K562 (cell line): ENCODE measurements at regions not wholly inside any gene's neighbourhood (a gene's known extent, or its start where the extent isn't known, plus 50 kb on each side); places are given as distances from the start of the nearest gene placed in this dataset.

Experiments used
- ATAC-seq: fragments of 200-7000 bp; cut with Tn5 transposase; 3 replicates; pipeline ENCODE4 v1.9.1; 2020; ENCODE audit warnings: moderate library complexity
- BruUV-seq: library from RNA; stranded (reverse); fragments of 400-500 nt; replicated peaks from 2 replicates; lab custom pipeline; 2021; lab: Mats Ljungman, UMichigan
- CTCF ChIA-PET: fragments of 300-600 bp; formaldehyde crosslinking; extraction: SDS; loops from one replicate; lab custom pipeline; 2021; ENCODE audit warnings: low intra/inter-chr PET ratio; lab: Yijun Ruan, JAX
- POLR2A ChIA-PET: fragments of 300-600, 350-650 bp; sonication (Branson Sonifier 250); formaldehyde crosslinking; extraction: SDS; loops from one replicate; lab custom pipeline; 2021; ENCODE audit warnings: antibody characterized with exemption, inconsistent platforms; lab: Yijun Ruan, JAX
- DNase-seq, 4 experiments: peaks; one replicate each; pipeline versions ENCODE4 v3.0.0 to v3.0.0-alpha.2; 2011 to 2018; ENCODE audit warnings: low spot score in 3 of 4, mixed read lengths in 3 of 4; ENCODE audit errors: extremely low read depth in 1 of 4
- FAIRE-seq: peaks from 2 replicates; lab custom pipeline; 2011; peaks lifted over from hg19 to GRCh38; lab: Jason Lieb, UNC
- H2AFZ ChIP-seq: 2 replicates; pipeline ENCODE4 v1.6.0; 2011; ENCODE audit warnings: low read depth, low read length, control low read depth, inconsistent platforms
- H3K27ac ChIP-seq: fragments of 200-600 bp; 3 replicates; pipeline ENCODE4 v1.8.0; 2011; ENCODE audit warnings: low read depth, mild to moderate bottlenecking, control low read depth, inconsistent platforms, low read length, moderate library complexity, mixed read lengths; ENCODE audit errors: extremely low read depth
- H3K27me3 ChIP-seq, 2 experiments: fragments of 300-600 bp in 1 of 2; 2 replicates in 1 of 2; 3 replicates in 1 of 2; pipeline versions ENCODE4 v1.6.0 to v1.8.0; 2011; ENCODE audit warnings: inconsistent platforms in 2 of 2, low read length in 2 of 2, mild to moderate bottlenecking in 1 of 2, mixed read lengths in 1 of 2, moderate library complexity in 1 of 2; ENCODE audit not compliant: control insufficient read depth in 2 of 2, insufficient read depth in 2 of 2
- H3K36me3 ChIP-seq: fragments of 300-600 bp; 3 replicates; pipeline ENCODE4 v1.8.0; 2011; ENCODE audit warnings: mild to moderate bottlenecking, low read length, inconsistent platforms; ENCODE audit not compliant: control insufficient read depth, insufficient read depth
- H3K4me1 ChIP-seq, 2 experiments: fragments of 200-600 bp in 1 of 2; replicated peaks in 1 of 2; 2 replicates in 1 of 2; 3 replicates in 1 of 2; pipeline versions ENCODE4 v1.5.1 to v1.8.0; 2011; ENCODE audit warnings: inconsistent platforms in 2 of 2, low read length in 2 of 2, mild to moderate bottlenecking in 1 of 2, mixed read lengths in 1 of 2, moderate library complexity in 1 of 2; ENCODE audit not compliant: control insufficient read depth in 2 of 2, insufficient read depth in 2 of 2
- H3K4me2 ChIP-seq: 2 replicates; pipeline ENCODE4 v1.6.1; 2011; ENCODE audit warnings: low read length, control low read depth, inconsistent platforms, mixed read lengths; ENCODE audit not compliant: insufficient read depth
- H3K4me3 ChIP-seq: fragments of 200-600 bp; sonication (generic), shearing (Covaris generic); 2 replicates; pipeline ENCODE4 v1.5.1; 2016; ENCODE audit warnings: control low read depth, inconsistent platforms
- H3K79me2 ChIP-seq: fragments of 200-600 bp; 3 replicates; pipeline ENCODE4 v1.8.0; 2011; ENCODE audit warnings: low read length, inconsistent platforms; ENCODE audit not compliant: control insufficient read depth, insufficient read depth
- H3K9ac ChIP-seq, 2 experiments: 2 replicates each; pipeline versions ENCODE4 v1.6.0 to v1.6.1; 2011; ENCODE audit warnings: low read depth in 2 of 2, low read length in 2 of 2, control low read depth in 1 of 2, inconsistent platforms in 1 of 2, mild to moderate bottlenecking in 1 of 2, mixed read lengths in 1 of 2; ENCODE audit not compliant: insufficient read depth in 1 of 2
- H3K9me1 ChIP-seq: one replicate; pipeline ENCODE4 v1.6.0; 2011; ENCODE audit warnings: inconsistent platforms, mild to moderate bottlenecking, low read length, moderate library complexity; ENCODE audit not compliant: control insufficient read depth, insufficient read depth
- H3K9me3 ChIP-seq: replicated peaks from 2 replicates; pipeline ENCODE4 v1.5.1; 2011; ENCODE audit warnings: low read depth, low read length, inconsistent platforms; ENCODE audit not compliant: control insufficient read depth, insufficient read depth
- H4K20me1 ChIP-seq: replicated peaks from 2 replicates; pipeline ENCODE4 v1.6.1; 2011; ENCODE audit warnings: low read length, inconsistent platforms, mixed read lengths; ENCODE audit not compliant: control insufficient read depth, insufficient read depth
- E2F8 ChIP-seq: fragments of 450-650 bp; IDR thresholded peaks from 2 replicates; pipeline ENCODE4 v1.7.1; 2018; ENCODE audit warnings: mild to moderate bottlenecking, low read depth; ENCODE audit not compliant: partially characterized antibody
- HNRNPK ChIP-seq: fragments of 200-400 bp; formaldehyde crosslinking; IDR thresholded peaks from one replicate; pipeline ENCODE4 v1.6.1; 2018; ENCODE audit warnings: mild to moderate bottlenecking, low read depth, low read length; ENCODE audit not compliant: poor library complexity, severe bottlenecking
- JUND ChIP-seq, 2 experiments: IDR thresholded peaks; 2 replicates in 1 of 2; 3 replicates in 1 of 2; pipeline ENCODE4 v1.6.1; 2011; ENCODE audit warnings: borderline replicate concordance in 2 of 2, low read depth in 2 of 2, low read length in 2 of 2, improper control_type of control experiment in 1 of 2, missing biosample characterization in 1 of 2, missing genetic modification characterization in 1 of 2, missing genetic modification reagents in 1 of 2
- L3MBTL2 ChIP-seq: fragments of 450-650 bp; IDR thresholded peaks from 2 replicates; pipeline ENCODE4 v1.6.1; 2016; ENCODE audit warnings: mild to moderate bottlenecking, moderate library complexity
- OTX1 ChIP-seq: fragments of 450-650 bp; formaldehyde crosslinking; IDR thresholded peaks from 2 replicates; pipeline ENCODE4 v1.4.0; 2022; ENCODE audit warnings: mild to moderate bottlenecking
- PHF20 ChIP-seq: fragments of 450-650 bp; IDR thresholded peaks from 2 replicates; pipeline ENCODE4 v1.6.1; 2018; ENCODE audit not compliant: partially characterized antibody
- RBBP5 ChIP-seq: fragments of 200-600 bp; sonication (generic); IDR thresholded peaks from 2 replicates; pipeline ENCODE4 v1.6.1; 2012; ENCODE audit warnings: borderline replicate concordance, mild to moderate bottlenecking, low read length, control low read depth, inconsistent platforms; ENCODE audit not compliant: insufficient read depth, poor library complexity, severe bottlenecking
- RBM14 ChIP-seq: fragments of 200-400 bp; formaldehyde crosslinking; IDR thresholded peaks from 2 replicates; pipeline ENCODE4 v1.6.1; 2018; ENCODE audit warnings: low read depth, mild to moderate bottlenecking, low read length, moderate library complexity, borderline replicate concordance; ENCODE audit not compliant: insufficient read depth
- SIX5 ChIP-seq, 2 experiments: IDR thresholded peaks; 2 replicates each; pipeline ENCODE4 v1.6.1; 2011; ENCODE audit warnings: low read length in 2 of 2, borderline replicate concordance in 1 of 2, low read depth in 1 of 2, mild to moderate bottlenecking in 1 of 2, moderate library complexity in 1 of 2; ENCODE audit not compliant: insufficient read depth in 1 of 2
- SRSF1 ChIP-seq: fragments of 200-400 bp; formaldehyde crosslinking; IDR thresholded peaks from 2 replicates; pipeline ENCODE4 v1.6.1; 2017; ENCODE audit warnings: mild to moderate bottlenecking, low read depth, low read length, moderate library complexity
- TEAD1 ChIP-seq, 2 experiments: fragments of 450-650 bp in 1 of 2; sonication (generic) in 1 of 2; formaldehyde crosslinking; IDR thresholded peaks; 2 replicates each; pipeline versions ENCODE4 v1.4.0 to v1.8.0; 2020 to 2022; ENCODE audit warnings: mild to moderate bottlenecking in 2 of 2, missing genetic modification reagents in 1 of 2
- ZNF24 ChIP-seq: fragments of 450-650 bp; IDR thresholded peaks from 2 replicates; pipeline ENCODE4 v1.6.1; 2016
- WGBS: fragments of 100-300 bp; shearing (Covaris generic); methylation state at CpG from one replicate; pipeline ENCODE4 v1.1.6; 2016; ENCODE audit warnings: low coverage, mixed read lengths; ENCODE audit not compliant: insufficient coverage; ENCODE audit errors: missing lambda C conversion rate; 5-methylcytosine and 5-hydroxymethylcytosine counted together
- in situ Hi-C: fragments of 300-500 bp; cut with MboI; formaldehyde crosslinking; loops from 4 replicates; pipeline ENCODE4 v1.15.0; 2018; ENCODE audit warnings: inconsistent platforms, mixed read lengths
- intact Hi-C: fragments of 100-400 bp; cut with micrococcal nuclease; formaldehyde crosslinking; loops from 2 replicates; pipeline ENCODE4 v1.14.2; 2022
- TF ChIP-seq, protein P1 (sequence below): fragments of 450-650 bp; IDR thresholded peaks from 2 replicates; pipeline ENCODE4 v1.6.1; 2018; ENCODE audit warnings: mild to moderate bottlenecking, low read depth; ENCODE audit not compliant: partially characterized antibody

DNA sequence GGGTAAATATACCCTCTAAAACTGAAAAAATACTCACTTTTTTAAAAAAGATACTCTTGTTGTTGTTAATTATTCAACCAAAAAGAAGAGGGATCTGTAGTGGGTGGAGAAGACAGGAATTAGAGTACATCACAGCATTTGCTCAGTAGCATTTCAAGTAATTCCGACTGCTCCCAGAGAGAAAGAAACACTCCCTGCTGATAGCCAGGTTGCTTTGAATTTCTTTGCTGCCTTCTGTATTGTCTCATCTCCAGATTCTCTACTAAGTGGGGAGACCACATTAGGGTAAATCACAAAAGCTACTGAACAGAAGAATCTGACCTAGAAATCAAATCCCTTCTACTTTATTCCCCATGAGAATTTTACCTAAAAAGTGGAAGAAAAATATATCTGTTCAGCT lies 661.1 kb downstream of the BRINP3 start:
- no peak for ATAC-seq
- Histone ChIP-seq H3K4me2 (no peak overlapping the region), H3K36me3 (no peaks in the 10 kb centered on the region), H4K20me1 (no peaks in the 10 kb centered on the region), H3K9me1 (no peaks in the 10 kb centered on the region), H3K27me3 (no peaks in the 10 kb centered on the region), H3K4me3 (no peak overlapping the region), H3K4me1 (no peaks in the 10 kb centered on the region), H3K79me2 (no peaks in the 10 kb centered on the region), H3K27ac (no peak overlapping the region), H3K9me3 (no peaks in the 10 kb centered on the region)
- ChIA-PET POLR2A (no interaction called here), CTCF (no interaction called here)
- no peak for FAIRE-seq
- intact Hi-C loops (no loop called here), in situ Hi-C loops (no loop called here)
- TF ChIP-seq E2F8, result no peak
- TF ChIP-seq RBBP5, result no peak
- TF ChIP-seq TEAD1 (CRISPR knock-in tag; IDR thresholded peaks at IDR 0.05), result no peak
- no peak for TF ChIP-seq PHF20
- TF ChIP-seq OTX1 (CRISPR knock-in tag), result no peak
- no peak for TF ChIP-seq SIX5 (IDR thresholded peaks at IDR 0.05; ENCODE audit: borderline replicate concordance in 1 of 2, insufficient read depth in 1 of 2, low read depth in 1 of 2, low read length in 2 of 2)
- TF ChIP-seq, protein P1, sequence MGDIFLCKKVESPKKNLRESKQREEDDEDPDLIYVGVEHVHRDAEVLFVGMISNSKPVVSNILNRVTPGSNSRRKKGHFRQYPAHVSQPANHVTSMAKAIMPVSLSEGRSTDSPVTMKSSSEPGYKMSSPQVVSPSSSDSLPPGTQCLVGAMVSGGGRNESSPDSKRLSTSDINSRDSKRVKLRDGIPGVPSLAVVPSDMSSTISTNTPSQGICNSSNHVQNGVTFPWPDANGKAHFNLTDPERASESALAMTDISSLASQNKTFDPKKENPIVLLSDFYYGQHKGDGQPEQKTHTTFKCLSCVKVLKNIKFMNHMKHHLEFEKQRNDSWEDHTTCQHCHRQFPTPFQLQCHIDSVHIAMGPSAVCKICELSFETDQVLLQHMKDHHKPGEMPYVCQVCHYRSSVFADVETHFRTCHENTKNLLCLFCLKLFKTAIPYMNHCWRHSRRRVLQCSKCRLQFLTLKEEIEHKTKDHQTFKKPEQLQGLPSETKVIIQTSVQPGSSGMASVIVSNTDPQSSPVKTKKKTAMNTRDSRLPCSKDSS, result no peak
- no peak for TF ChIP-seq L3MBTL2
- TF ChIP-seq HNRNPK, result no peak
- no peak for TF ChIP-seq SRSF1
- TF ChIP-seq ZNF24, result no peak
- TF ChIP-seq JUND (IDR thresholded peaks at IDR 0.05; ENCODE audit: borderline replicate concordance, low read depth, low read length), result no peak
- TF ChIP-seq JUND (tag; IDR thresholded peaks at IDR 0.05; ENCODE audit: borderline replicate concordance, low read depth, low read length), result no peak
- TF ChIP-seq RBM14, result no peak
- TF ChIP-seq, all 486 proteins: peak for 0
- no peak for DNase-seq
- BruUV-seq, result no TSS peak
- no peak overlapping the region for H3K9ac ChIP-seq
- no peak overlapping the region for H2AFZ ChIP-seq
- WGBS, result 0% methylated on average over 1 of the region's 1 CpG
